SJSA1 (cell line): ENCODE measurements at regions not wholly inside any gene's neighbourhood (a gene's known extent, or its start where the extent isn't known, plus 50 kb on each side); places are given as distances from the start of the nearest gene placed in this dataset.

ENCODE experiments used
- DNase-seq, 2 experiments: peaks; one replicate each; pipeline ENCODE4 v3.0.0-alpha.2; 2015 to 2020; ENCODE audit warnings: low spot score in 2 of 2, low read depth in 1 of 2
- H3K27ac ChIP-seq: fragments of 250-450 bp; sonication (Bioruptor Pico); 2 replicates; pipeline ENCODE4 v1.5.1; 2020; ENCODE audit warnings: mild to moderate bottlenecking, moderate library complexity
- H3K27me3 ChIP-seq: fragments of 250-450 bp; sonication (Bioruptor Pico); replicated peaks from 2 replicates; pipeline ENCODE4 v1.5.1; 2020; ENCODE audit warnings: mild to moderate bottlenecking, moderate library complexity
- H3K36me3 ChIP-seq: fragments of 250-450 bp; sonication (Bioruptor Pico); 2 replicates; pipeline ENCODE4 v1.5.1; 2020; ENCODE audit warnings: mild to moderate bottlenecking
- H3K4me1 ChIP-seq: fragments of 250-450 bp; sonication (Bioruptor Pico); replicated peaks from 2 replicates; pipeline ENCODE4 v1.6.1; 2021; ENCODE audit warnings: mild to moderate bottlenecking
- H3K4me3 ChIP-seq: fragments of 250-450 bp; sonication (Bioruptor Pico); 2 replicates; pipeline ENCODE4 v1.5.1; 2020; ENCODE audit warnings: mild to moderate bottlenecking
- H3K9me3 ChIP-seq: fragments of 250-450 bp; sonication (Bioruptor Pico); replicated peaks from 2 replicates; pipeline ENCODE4 v1.5.1; 2020; ENCODE audit warnings: mild to moderate bottlenecking

DNA sequence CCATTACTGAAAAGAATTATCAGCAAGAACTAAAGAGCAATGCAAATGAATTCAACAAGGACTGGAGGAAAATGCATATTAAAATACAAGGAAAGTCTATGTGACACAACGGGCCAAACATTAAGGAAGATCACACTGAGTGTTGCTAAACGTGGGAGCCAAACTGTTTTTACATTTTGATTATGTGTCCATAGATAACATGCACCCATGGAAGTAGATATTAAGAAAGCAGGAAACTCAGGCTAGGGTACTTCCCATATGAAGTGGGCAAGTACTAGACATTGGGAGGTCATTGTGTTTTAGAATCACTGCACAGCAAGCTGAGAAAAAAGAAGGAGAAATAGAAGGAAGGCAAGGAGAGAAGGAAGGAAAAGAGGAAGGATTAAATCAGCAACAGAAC is 161.8 kb downstream of the KCTD12 start:
- Histone ChIP-seq H3K36me3 (no peaks in the 10 kb centered on the region), H3K9me3 (no peaks in the 10 kb centered on the region), H3K4me1 (peaks cover 35% of the 10 kb centered on the region), H3K27me3 (no peaks in the 10 kb centered on the region), H3K27ac (peak overlapping the region; percentile 93), H3K4me3 (no peak overlapping the region)
- DNase-seq: no peak

- Histone ChIP-seq H3K36me3 (no peaks in the 10 kb centered on the region), H3K4me3 (no peak overlapping the region), H3K27ac (peak overlapping the region; percentile 93), H3K27me3 (no peaks in the 10 kb centered on the region), H3K9me3 (no peaks in the 10 kb centered on the region), H3K4me1 (peaks cover 35% of the 10 kb centered on the region)
- peak; percentile 83 to 85 for DNase-seq
Measured at GRCh38 chr13:76723551-76724232, 162.5 kb downstream of the KCTD12 start.

- DNase-seq: no peak
- Histone ChIP-seq H3K27ac (peak overlapping the region; percentile 93), H3K27me3 (no peaks in the 10 kb centered on the region)
Measured at GRCh38 chr13:76722782-76723181, 163.4 kb downstream of the KCTD12 start.

DNA sequence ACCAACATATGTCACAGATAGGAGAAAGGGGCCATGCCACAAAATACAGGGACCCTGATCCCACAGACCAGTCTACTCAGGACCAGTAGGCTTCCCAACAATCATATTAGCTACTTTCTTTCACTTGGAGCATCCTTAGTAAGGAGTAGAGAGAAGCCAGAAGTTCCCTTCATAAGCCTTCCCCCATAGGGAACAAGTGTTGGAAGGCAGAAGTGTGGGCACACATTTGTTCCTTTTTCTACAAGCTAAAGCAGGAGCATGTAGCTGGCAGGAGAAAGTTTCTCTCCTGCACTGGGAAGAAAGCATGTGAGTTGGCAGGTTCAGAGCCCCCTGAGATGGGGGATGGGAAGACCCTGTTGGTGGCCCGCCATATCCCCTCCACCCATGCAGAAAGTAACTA is 165.4 kb downstream of the KCTD12 start:
- no peaks in the 10 kb centered on the region for H3K36me3 ChIP-seq

More at GRCh38 chr13:76722782-76723181, 163.4 kb downstream of the KCTD12 start:
- Histone ChIP-seq H3K4me1 (peaks cover 35% of the 10 kb centered on the region), H3K36me3 (no peaks in the 10 kb centered on the region), H3K4me3 (no peak overlapping the region), H3K9me3 (no peaks in the 10 kb centered on the region)

GRCh38 chr13:76720416-76720815 is 165.8 kb downstream of the KCTD12 start:
- H3K27me3 ChIP-seq: no peaks in the 10 kb centered on the region
- no peaks in the 10 kb centered on the region for H3K36me3 ChIP-seq
- peaks cover 31% of the 10 kb centered on the region for H3K4me1 ChIP-seq
- H3K27ac ChIP-seq: no peak overlapping the region
- H3K9me3 ChIP-seq: no peaks in the 10 kb centered on the region
- no peak overlapping the region for H3K4me3 ChIP-seq
- no peak for DNase-seq

More for the DNA sequence above, 165.4 kb downstream of the KCTD12 start:
- DNase-seq: no peak
- Histone ChIP-seq H3K4me1 (peaks cover 34% of the 10 kb centered on the region), H3K4me3 (no peak overlapping the region), H3K27ac (no peak overlapping the region), H3K27me3 (no peaks in the 10 kb centered on the region), H3K9me3 (no peaks in the 10 kb centered on the region)

- DNase-seq: no peak
- Histone ChIP-seq H3K4me1 (peaks cover 31% of the 10 kb centered on the region), H3K9me3 (no peaks in the 10 kb centered on the region), H3K4me3 (no peak overlapping the region), H3K27ac (no peak overlapping the region), H3K36me3 (no peaks in the 10 kb centered on the region), H3K27me3 (no peaks in the 10 kb centered on the region)
Measured at GRCh38 chr13:76719955-76720354, 166.2 kb downstream of the KCTD12 start.

DNA sequence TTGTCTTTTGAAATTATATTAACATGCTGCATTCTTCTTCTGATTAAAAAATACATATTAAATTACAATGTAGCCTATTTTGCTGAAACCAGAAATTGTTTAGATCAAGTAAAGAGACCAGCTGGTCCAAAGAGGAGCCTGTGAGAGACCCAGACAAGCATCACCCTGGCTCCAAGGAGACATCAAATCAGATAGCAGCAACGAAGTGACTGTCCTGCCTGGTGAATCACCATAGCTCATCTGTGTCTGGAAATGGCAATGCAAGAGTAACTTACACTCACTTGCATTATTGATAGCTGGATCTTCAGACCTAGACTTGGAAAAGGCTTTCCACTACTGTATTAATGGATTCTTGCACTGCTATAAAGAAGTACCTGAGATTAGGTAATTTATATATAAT is 169.1 kb downstream of the KCTD12 start:
- Histone ChIP-seq H3K27ac (no peak overlapping the region), H3K4me3 (no peak overlapping the region), H3K9me3 (no peaks in the 10 kb centered on the region), H3K27me3 (no peaks in the 10 kb centered on the region), H3K4me1 (peaks cover 10% of the 10 kb centered on the region), H3K36me3 (no peaks in the 10 kb centered on the region)
- DNase-seq: no peak

DNA sequence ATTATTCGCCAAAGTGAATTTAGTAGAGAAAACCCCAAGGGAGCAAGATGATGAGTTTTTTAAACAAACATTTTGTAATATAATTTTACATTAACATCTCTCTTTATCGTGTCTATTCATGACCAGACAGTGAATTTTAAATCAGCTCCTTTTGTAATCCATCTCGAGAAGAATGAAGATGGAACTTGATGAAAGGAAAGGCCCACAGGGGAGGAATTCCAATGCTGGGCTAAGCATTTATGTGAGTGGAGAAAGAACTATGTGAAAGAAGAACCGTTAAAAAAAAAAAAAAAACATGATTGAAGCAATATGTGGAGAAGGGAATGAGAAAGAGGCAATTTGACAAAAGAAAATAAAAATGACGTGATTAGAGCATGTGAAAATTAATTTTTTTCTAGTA is 170.6 kb downstream of the KCTD12 start:
- H3K27me3 ChIP-seq: no peaks in the 10 kb centered on the region
- no peak overlapping the region for H3K4me3 ChIP-seq
- H3K9me3 ChIP-seq: no peaks in the 10 kb centered on the region
- no peak overlapping the region for H3K27ac ChIP-seq
- H3K4me1 ChIP-seq: peaks cover 25% of the 10 kb centered on the region
- no peak for DNase-seq
- no peaks in the 10 kb centered on the region for H3K36me3 ChIP-seq

- no peak overlapping the region for H3K4me3 ChIP-seq
- no peaks in the 10 kb centered on the region for H3K9me3 ChIP-seq
- no peak overlapping the region for H3K27ac ChIP-seq
- no peaks in the 10 kb centered on the region for H3K27me3 ChIP-seq
- DNase-seq: no peak
- H3K4me1 ChIP-seq: peaks cover 29% of the 10 kb centered on the region
- H3K36me3 ChIP-seq: no peaks in the 10 kb centered on the region
Measured at GRCh38 chr13:76715075-76715474, 171.1 kb downstream of the KCTD12 start.

- Histone ChIP-seq H3K27ac (no peak overlapping the region), H3K9me3 (no peaks in the 10 kb centered on the region), H3K4me3 (no peak overlapping the region), H3K36me3 (no peaks in the 10 kb centered on the region), H3K4me1 (peaks cover 29% of the 10 kb centered on the region), H3K27me3 (no peaks in the 10 kb centered on the region)
- DNase-seq: no peak
Measured at GRCh38 chr13:76713280-76713679, 172.9 kb downstream of the KCTD12 start.

- peak; percentile 50 to 76 for DNase-seq
- no peaks in the 10 kb centered on the region for H3K27me3 ChIP-seq
- no peaks in the 10 kb centered on the region for H3K36me3 ChIP-seq
- H3K4me1 ChIP-seq: peaks cover 34% of the 10 kb centered on the region
- no peaks in the 10 kb centered on the region for H3K9me3 ChIP-seq
- H3K27ac ChIP-seq: peak overlapping the region; percentile 55
- no peak overlapping the region for H3K4me3 ChIP-seq
Measured at GRCh38 chr13:76711550-76712182, 174.5 kb downstream of the KCTD12 start.

DNA sequence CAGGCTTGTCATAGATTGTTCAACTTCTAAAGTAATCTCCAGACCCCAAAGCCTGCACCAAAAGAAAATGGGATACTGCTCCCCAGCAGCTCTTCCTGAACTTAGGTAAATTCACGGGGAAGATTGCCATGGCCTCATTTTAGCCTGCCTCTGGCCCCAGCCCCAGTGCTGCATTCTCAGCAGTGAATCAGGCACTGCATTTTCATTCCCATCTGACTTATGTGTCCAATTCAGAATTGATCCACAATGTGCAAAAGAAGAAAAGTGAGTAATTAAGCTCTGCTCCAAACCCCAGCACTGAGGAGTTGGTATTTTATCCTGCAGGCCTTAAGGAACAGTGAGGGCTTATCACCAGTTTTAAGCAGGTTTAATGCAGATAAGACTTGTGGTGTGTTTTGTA is 176.4 kb downstream of the KCTD12 start:
- no peak for DNase-seq
- Histone ChIP-seq H3K27me3 (no peaks in the 10 kb centered on the region), H3K9me3 (no peaks in the 10 kb centered on the region), H3K36me3 (no peaks in the 10 kb centered on the region), H3K4me1 (peaks cover 29% of the 10 kb centered on the region), H3K4me3 (no peak overlapping the region), H3K27ac (no peak overlapping the region)

- no peak for DNase-seq
- H3K9me3 ChIP-seq: no peaks in the 10 kb centered on the region
- no peak overlapping the region for H3K27ac ChIP-seq
- no peaks in the 10 kb centered on the region for H3K36me3 ChIP-seq
- no peak overlapping the region for H3K4me3 ChIP-seq
- H3K27me3 ChIP-seq: no peaks in the 10 kb centered on the region
- H3K4me1 ChIP-seq: peaks cover 29% of the 10 kb centered on the region
Measured at GRCh38 chr13:76708138-76708688, 178.0 kb downstream of the KCTD12 start.

DNA sequence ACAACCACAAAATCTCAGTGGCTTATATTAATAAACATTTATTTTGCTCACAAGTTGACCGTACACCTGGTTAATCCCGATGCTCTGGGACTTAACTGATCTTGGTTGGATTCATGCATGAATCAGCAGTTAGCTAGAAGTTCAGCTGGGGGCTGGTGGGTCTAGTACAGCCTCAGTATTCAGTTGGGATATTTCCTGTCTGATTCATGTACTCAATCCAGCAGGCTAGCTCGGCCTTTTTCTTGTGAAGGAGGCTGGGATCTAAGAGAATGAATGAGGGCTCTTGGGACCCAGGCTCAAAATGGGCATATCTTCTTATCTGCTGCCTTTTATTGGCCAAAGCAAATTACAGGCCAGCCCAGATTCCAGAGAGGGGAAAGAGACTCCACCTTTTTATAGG is 178.8 kb downstream of the KCTD12 start:
- Histone ChIP-seq H3K9me3 (no peaks in the 10 kb centered on the region), H3K27me3 (no peaks in the 10 kb centered on the region), H3K27ac (no peak overlapping the region), H3K4me3 (no peak overlapping the region), H3K36me3 (no peaks in the 10 kb centered on the region), H3K4me1 (peaks cover 27% of the 10 kb centered on the region)
- no peak for DNase-seq
